LNCAP (cell line): ENCODE measurements at regions not wholly inside any gene's neighbourhood (a gene's known extent, or its start where the extent isn't known, plus 50 kb on each side); places are given as distances from the start of the nearest gene placed in this dataset.

Source experiments
- CTCF ChIP-seq: fragments of 450-650 bp; IDR thresholded peaks from 2 replicates; pipeline ENCODE4 v1.5.1; 2017; ENCODE audit warnings: mild to moderate bottlenecking

GRCh38 chr14:32013083-32013482 lies 64.0 kb upstream of the ARHGAP5 start:
- no peak; the same call in 1 of the 2 replicates for TF ChIP-seq CTCF

DNA sequence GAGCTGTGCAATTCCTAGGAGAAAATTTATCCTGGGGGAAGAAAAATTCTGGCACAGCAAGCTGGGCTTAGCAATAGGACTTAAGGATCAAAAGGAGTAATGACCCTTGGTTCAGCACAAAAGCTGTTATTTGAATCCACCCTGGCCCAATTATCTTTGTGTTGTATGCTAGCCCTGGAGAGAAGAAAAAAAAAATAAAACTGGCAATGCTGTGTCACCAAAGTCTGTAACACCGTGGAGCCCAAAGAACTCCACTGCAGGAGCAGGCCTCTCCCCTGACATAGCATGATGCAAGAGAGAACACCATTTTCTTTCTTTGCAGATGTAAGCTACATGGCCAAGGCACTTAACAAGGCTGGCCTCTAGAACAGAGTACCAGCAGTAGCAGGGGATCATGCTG lies 63.0 kb upstream of the ARHGAP5 start:
- no peak for TF ChIP-seq CTCF

DNA sequence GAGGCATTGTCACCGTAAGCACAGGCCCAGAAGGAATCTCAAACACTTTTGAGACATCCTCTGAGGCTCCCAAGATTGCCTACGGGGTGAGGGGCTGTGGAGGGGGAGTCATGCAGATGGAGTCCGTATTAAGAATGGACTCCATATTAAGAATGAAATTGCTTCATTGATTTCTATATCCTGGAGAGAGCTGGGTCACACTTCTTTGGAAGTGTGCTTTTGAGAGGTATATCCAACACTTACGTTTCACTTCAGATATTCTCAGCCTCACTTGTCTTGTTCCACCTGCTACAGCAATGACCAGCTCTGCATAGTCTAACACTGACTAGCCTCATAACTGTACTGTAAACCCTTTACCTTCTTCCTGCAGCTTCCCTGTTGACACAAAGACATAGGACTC lies 62.6 kb upstream of the ARHGAP5 start:
- TF ChIP-seq CTCF = no peak

- no peak for TF ChIP-seq CTCF
These were observed 61.9 kb upstream of the ARHGAP5 start for GRCh38 chr14:32015166-32015565.

GRCh38 chr14:32017587-32017986 lies 59.5 kb upstream of the ARHGAP5 start:
- TF ChIP-seq CTCF = no peak

DNA sequence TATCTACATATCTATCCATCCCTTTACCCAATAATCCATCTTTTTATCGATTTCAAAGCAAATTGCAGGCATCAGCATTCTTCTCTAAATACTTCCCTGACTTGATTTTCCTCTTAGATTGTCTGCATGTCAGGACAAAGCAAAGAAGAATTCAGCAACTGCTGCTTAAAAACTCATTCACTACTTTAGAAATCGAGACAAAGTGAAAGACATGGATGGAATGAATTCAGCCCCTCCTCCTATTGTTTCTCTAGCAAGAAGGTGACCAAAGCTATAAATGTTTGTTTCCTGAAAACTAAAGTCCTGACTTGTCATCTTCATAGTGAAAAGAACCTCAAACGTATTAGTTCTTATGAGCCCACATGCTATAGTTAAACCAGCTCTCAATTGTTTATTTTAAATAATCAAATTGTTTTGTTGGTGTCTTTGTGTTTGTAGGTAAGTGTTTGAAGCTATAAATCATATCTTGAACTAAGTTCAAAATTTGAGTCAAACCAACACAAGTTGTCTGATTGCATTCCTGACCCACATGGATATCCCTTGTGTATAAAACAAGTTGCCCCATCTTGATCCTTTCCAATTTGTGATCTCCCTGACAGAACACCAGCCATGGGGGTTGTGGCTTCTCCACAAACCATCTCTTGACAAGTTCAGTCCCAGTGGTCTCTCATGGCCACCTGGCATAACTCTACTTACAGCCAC lies 58.6 kb upstream of the ARHGAP5 start:
- TF ChIP-seq CTCF = no peak

DNA sequence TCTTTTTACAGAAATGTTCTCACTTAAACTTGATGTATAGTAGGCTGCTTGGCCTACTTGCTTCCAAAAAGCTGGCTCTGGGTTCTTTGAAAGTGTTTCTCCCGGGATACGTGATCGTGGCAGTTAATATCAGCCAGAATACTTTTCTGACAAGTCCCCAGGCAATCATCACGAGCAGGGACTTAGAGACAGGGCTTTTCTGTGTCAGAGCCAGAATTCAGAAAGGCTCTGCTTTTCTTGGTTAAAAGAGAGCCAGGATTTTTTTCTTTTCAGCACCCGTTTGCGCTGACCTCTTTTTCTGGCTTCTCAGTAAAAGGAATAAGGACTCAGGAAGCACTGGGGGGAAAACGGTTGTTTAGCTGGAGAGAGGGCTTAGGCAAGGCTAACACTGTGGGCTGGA lies 57.8 kb upstream of the ARHGAP5 start:
- no peak for TF ChIP-seq CTCF

DNA sequence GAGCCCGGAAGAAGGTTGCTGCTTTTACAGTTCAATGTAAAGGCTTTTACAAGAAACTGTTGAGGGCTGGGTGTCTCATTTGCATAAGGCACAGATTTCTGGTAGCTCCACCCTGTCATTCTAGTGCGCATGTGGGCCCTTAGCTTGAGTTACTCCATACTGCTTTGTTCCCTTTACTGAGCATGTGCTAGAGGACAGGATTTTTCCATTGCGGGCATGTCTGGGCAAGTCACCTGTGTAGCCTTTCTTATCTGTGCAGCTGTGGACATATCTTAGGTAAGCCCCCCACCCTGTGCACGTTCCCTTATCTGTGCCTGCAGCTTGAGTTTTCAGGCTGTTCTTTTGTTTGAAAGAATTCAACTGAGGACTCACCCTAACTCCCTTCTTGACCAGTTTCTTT lies 56.2 kb upstream of the ARHGAP5 start:
- TF ChIP-seq CTCF = no peak
